ENCODE measurements at regions not wholly inside any gene's neighbourhood (a gene's known extent, or its start where the extent isn't known, plus 50 kb on each side); places are given as distances from the start of the nearest gene placed in this dataset.

DNA sequence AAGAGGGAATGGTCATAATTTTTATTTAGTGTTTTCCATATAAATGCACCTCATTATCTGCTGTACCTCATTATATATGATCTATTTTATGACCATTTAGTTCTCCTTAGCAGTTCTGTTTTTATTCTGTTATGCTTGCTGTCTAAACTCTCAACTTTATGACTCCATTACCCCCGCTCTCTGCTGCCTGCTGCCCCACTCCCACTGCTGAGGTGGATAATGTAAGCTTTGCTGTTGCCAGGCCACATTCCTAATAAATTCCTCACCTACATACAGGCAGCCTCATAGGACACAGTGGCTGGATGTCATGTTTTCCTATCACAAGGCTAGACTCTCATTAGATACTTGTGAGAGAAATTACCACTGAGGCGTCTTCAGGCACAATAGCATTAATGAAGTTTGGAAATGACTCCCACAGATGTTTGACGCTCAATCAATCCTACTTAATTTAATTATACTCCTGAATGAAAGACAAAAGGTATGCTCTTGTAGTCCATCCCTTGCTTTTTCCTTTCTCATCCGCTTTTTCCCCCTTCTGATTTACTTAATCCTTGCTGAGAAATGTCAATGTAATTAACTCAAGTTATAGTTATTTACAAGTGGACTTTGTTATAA lies 497.5 kb upstream of the IGFBP7 start:
- Histone ChIP-seq H3K9ac (replicated peaks; ENCODE audit: extremely low read depth, insufficient read depth, low read length) (no peak overlapping the region), H2AFZ (ENCODE audit: low read depth, low read length) (no peak overlapping the region), H3K27ac (ENCODE audit: insufficient read depth, low read depth, low read length) (no peak overlapping the region), H3K9me3 (replicated peaks; ENCODE audit: control insufficient read depth, insufficient read depth, low read length) (no peaks in the 10 kb centered on the region), H3K4me3 (replicated peaks in 1 of 3; ENCODE audit: insufficient read depth in 1 of 3, low read depth in 1 of 3, low read length in 3 of 3) (no peak overlapping the region), H3K79me2 (ENCODE audit: control insufficient read depth, insufficient read depth, low read length) (no peaks in the 10 kb centered on the region), H3K4me2 (ENCODE audit: insufficient read depth, low read length) (no peak overlapping the region), H3K27me3 (ENCODE audit: control insufficient read depth in 2 of 2, insufficient read depth in 2 of 2, low read length in 2 of 2) (no peaks in the 10 kb centered on the region), H3K4me1 (ENCODE audit: control insufficient read depth, extremely low read depth, insufficient read depth, low read length) (no peaks in the 10 kb centered on the region), H3K36me3 (ENCODE audit: control insufficient read depth in 2 of 2, extremely low read depth in 1 of 2, insufficient read depth in 2 of 2, low read length in 2 of 2) (no peaks in the 10 kb centered on the region), H4K20me1 (replicated peaks; ENCODE audit: control insufficient read depth, extremely low read depth, insufficient read depth, low read length) (no peaks in the 10 kb centered on the region), H3K9me1 (replicated peaks; ENCODE audit: control insufficient read depth, extremely low read depth, insufficient read depth, low read length) (no peaks in the 10 kb centered on the region)
- intact Hi-C loops (cut with micrococcal nuclease) (no loop called here), dilution Hi-C loops (cut with MboI; ENCODE audit: extremely low pct_ligation_motif_present, low sequenced_read_pairs) (no loop called here)
- POLR2A ChIA-PET = no interaction called here
- DNase-seq (ENCODE audit: low read depth, low spot score) (no peak), FAIRE-seq (no peak)
- TF ChIP-seq EZH2 (IDR thresholded peaks at IDR 0.05; ENCODE audit: borderline replicate concordance, low read depth, low read length, severe bottlenecking) (no peak), POLR2AphosphoS5 (IDR thresholded peaks at IDR 0.05; ENCODE audit: insufficient read depth, low read depth, low read length) (no peak), GATA2 (IDR thresholded peaks at IDR 0.05; ENCODE audit: insufficient read depth, insufficient read length, low read depth, low read length) (no peak), FOS (IDR thresholded peaks at IDR 0.05; ENCODE audit: borderline replicate concordance, insufficient read depth, low read length) (no peak), JUN (IDR thresholded peaks at IDR 0.05; ENCODE audit: borderline replicate concordance, insufficient read depth, insufficient read length, low read depth) (no peak), POLR2A (IDR thresholded peaks at IDR 0.05; ENCODE audit: low read depth, low read length) (no peak), MYC (IDR thresholded peaks at IDR 0.05; ENCODE audit: low read depth, low read length) (no peak)
- TF ChIP-seq, protein P1, sequence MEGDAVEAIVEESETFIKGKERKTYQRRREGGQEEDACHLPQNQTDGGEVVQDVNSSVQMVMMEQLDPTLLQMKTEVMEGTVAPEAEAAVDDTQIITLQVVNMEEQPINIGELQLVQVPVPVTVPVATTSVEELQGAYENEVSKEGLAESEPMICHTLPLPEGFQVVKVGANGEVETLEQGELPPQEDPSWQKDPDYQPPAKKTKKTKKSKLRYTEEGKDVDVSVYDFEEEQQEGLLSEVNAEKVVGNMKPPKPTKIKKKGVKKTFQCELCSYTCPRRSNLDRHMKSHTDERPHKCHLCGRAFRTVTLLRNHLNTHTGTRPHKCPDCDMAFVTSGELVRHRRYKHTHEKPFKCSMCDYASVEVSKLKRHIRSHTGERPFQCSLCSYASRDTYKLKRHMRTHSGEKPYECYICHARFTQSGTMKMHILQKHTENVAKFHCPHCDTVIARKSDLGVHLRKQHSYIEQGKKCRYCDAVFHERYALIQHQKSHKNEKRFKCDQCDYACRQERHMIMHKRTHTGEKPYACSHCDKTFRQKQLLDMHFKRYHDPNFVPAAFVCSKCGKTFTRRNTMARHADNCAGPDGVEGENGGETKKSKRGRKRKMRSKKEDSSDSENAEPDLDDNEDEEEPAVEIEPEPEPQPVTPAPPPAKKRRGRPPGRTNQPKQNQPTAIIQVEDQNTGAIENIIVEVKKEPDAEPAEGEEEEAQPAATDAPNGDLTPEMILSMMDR (IDR thresholded peaks at IDR 0.05; ENCODE audit: extremely low read depth in 1 of 2, insufficient read depth in 1 of 2, low read depth in 1 of 2, low read length in 2 of 2) = no peak
- TF ChIP-seq, protein P2, sequence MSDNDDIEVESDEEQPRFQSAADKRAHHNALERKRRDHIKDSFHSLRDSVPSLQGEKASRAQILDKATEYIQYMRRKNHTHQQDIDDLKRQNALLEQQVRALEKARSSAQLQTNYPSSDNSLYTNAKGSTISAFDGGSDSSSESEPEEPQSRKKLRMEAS (IDR thresholded peaks at IDR 0.05; ENCODE audit: insufficient read depth, insufficient read length) = no peak
- CTCF ChIA-PET = no interaction called here
- no TSS peak for BruUV-seq (replicated peaks)

All from endothelial cell of umbilical vein (primary cell).